Thyroid gland (tissue), 4 donors: ENCODE measurements at regions not wholly inside any gene's neighbourhood (a gene's known extent, or its start where the extent isn't known, plus 50 kb on each side); places are given as distances from the start of the nearest gene placed in this dataset.

ENCODE experiments used
- CTCF ChIP-seq, 6 experiments: fragments of 200-600 bp in 3 of 6; fragments of 450-650 bp in 3 of 6; sonication (generic) in 3 of 6; IDR thresholded peaks; one replicate each; pipeline ENCODE4 v1.5.1; 2016 to 2019; ENCODE audit warnings: antibody characterized with exemption in 6 of 6, mild to moderate bottlenecking in 2 of 6, inconsistent platforms in 1 of 6, moderate library complexity in 1 of 6
- POLR2A ChIP-seq, 2 donors: fragments of 450-650 bp; IDR thresholded peaks; one replicate each; pipeline ENCODE4 v1.6.1; 2017; ENCODE audit warnings: antibody characterized with exemption in 2 of 2, mild to moderate bottlenecking in 2 of 2, moderate library complexity in 1 of 2

DNA sequence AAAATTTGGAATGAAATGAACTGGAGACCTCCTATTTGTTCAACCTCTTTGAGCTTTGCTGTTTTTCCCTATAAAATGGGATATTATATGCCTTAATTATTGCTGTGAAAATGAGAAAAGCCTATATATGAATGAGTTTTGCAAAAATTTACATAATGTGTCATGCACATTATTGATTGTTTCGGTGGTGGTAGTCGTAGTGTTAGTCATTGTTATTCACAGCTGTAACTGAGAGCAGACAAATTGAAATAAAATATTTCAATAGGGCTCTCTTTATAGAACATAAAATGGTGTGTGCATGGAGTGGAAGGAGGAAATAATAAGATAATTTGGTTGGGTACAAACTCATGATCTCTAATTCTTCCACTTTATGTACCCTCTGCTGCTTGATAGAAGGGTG, 153.7 kb upstream of the GADL1 start:
- no peak for TF ChIP-seq POLR2A (IDR thresholded peaks at IDR 0.05)
- TF ChIP-seq CTCF (IDR thresholded peaks at IDR 0.05) = no peak
